GM18520 (cell line): ENCODE measurements at regions not wholly inside any gene's neighbourhood (a gene's known extent, or its start where the extent isn't known, plus 50 kb on each side); places are given as distances from the start of the nearest gene placed in this dataset.
"Not testable (repeated sequence)": the region's sequence is repeated elsewhere in the genome, so short reads cannot be mapped to it uniquely, and the experiment has no call there.

Experiments used
- ATAC-seq: cut with Tn5 transposase; IDR thresholded peaks from one replicate; pipeline ENCODE4 v1.9.1; 2021; ENCODE audit not compliant: unreplicated experiment

- not testable (repeated sequence) for ATAC-seq
Observed at GRCh38 chr16:48059190-48059589, 96.6 kb downstream of the ABCC12 start.

- no peak for ATAC-seq
Observed at GRCh38 chr16:48057048-48057447, 98.7 kb downstream of the ABCC12 start.

- ATAC-seq, result no peak
Observed at GRCh38 chr16:48054881-48055601, 100.8 kb downstream of the ABCC12 start.

- no peak for ATAC-seq
Observed at GRCh38 chr16:48053418-48053745, 102.4 kb downstream of the ABCC12 start.

GRCh38 chr16:48052731-48053417, 102.9 kb downstream of the ABCC12 start:
- ATAC-seq, result no peak

GRCh38 chr16:48050871-48051270, 104.9 kb downstream of the ABCC12 start:
- ATAC-seq, result no peak

- no peak for ATAC-seq
Observed at GRCh38 chr16:48049847-48050246, 105.9 kb downstream of the ABCC12 start.

GRCh38 chr16:48047720-48048119, 108.1 kb downstream of the ABCC12 start:
- no peak for ATAC-seq

GRCh38 chr16:48047241-48047640, 108.6 kb downstream of the ABCC12 start:
- no peak for ATAC-seq

GRCh38 chr16:48044117-48044516, 111.7 kb downstream of the ABCC12 start:
- no peak for ATAC-seq

- no peak for ATAC-seq
Observed at GRCh38 chr16:48041981-48042421, 113.8 kb downstream of the ABCC12 start.

GRCh38 chr16:48035142-48035541, 120.7 kb downstream of the ABCC12 start:
- no peak for ATAC-seq

GRCh38 chr16:48030926-48031325, 124.9 kb downstream of the ABCC12 start:
- no peak for ATAC-seq

GRCh38 chr16:48029768-48030167, 126.0 kb downstream of the ABCC12 start:
- ATAC-seq, result no peak

GRCh38 chr16:48025359-48025758, 130.4 kb downstream of the ABCC12 start:
- ATAC-seq, result no peak

- no peak for ATAC-seq
Observed at GRCh38 chr16:48024042-48024441, 131.8 kb downstream of the ABCC12 start.

GRCh38 chr16:48022496-48022895, 133.3 kb downstream of the ABCC12 start:
- no peak for ATAC-seq

- ATAC-seq, result not testable (repeated sequence)
Observed at GRCh38 chr16:48020617-48021016, 135.2 kb downstream of the ABCC12 start.

GRCh38 chr16:48014349-48015135, 141.3 kb downstream of the ABCC12 start:
- ATAC-seq, result no peak

GRCh38 chr16:48013491-48013901, 142.3 kb downstream of the ABCC12 start:
- no peak for ATAC-seq

GRCh38 chr16:48011878-48012658, 143.7 kb downstream of the ABCC12 start:
- ATAC-seq, result no peak
